ENCODE measurements at regions not wholly inside any gene's neighbourhood (a gene's known extent, or its start where the extent isn't known, plus 50 kb on each side); places are given as distances from the start of the nearest gene placed in this dataset.

DNA sequence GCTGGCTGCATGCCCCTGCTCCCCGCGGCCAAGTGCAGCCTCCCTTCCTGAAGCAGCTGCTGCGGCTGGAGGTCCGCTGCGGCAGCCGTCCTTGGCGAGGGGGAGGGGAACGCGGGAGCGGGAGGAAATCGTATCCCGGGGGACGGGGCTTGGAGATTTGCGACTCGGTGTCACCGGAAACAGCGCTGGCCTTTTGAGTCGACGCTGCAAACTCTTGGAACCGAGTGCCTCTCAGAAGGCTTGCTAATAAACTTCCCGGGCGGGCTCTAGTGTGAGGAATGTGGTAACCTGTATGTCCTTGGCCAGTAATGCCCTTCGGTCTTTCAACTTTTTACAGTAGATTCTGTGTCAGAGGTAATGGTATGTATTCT, 82.7 kb downstream of the PTPDC1 start:
- TF ChIP-seq, protein P1, sequence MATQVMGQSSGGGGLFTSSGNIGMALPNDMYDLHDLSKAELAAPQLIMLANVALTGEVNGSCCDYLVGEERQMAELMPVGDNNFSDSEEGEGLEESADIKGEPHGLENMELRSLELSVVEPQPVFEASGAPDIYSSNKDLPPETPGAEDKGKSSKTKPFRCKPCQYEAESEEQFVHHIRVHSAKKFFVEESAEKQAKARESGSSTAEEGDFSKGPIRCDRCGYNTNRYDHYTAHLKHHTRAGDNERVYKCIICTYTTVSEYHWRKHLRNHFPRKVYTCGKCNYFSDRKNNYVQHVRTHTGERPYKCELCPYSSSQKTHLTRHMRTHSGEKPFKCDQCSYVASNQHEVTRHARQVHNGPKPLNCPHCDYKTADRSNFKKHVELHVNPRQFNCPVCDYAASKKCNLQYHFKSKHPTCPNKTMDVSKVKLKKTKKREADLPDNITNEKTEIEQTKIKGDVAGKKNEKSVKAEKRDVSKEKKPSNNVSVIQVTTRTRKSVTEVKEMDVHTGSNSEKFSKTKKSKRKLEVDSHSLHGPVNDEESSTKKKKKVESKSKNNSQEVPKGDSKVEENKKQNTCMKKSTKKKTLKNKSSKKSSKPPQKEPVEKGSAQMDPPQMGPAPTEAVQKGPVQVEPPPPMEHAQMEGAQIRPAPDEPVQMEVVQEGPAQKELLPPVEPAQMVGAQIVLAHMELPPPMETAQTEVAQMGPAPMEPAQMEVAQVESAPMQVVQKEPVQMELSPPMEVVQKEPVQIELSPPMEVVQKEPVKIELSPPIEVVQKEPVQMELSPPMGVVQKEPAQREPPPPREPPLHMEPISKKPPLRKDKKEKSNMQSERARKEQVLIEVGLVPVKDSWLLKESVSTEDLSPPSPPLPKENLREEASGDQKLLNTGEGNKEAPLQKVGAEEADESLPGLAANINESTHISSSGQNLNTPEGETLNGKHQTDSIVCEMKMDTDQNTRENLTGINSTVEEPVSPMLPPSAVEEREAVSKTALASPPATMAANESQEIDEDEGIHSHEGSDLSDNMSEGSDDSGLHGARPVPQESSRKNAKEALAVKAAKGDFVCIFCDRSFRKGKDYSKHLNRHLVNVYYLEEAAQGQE (IDR thresholded peaks at IDR 0.05): no peak
- TF ChIP-seq, protein P2, sequence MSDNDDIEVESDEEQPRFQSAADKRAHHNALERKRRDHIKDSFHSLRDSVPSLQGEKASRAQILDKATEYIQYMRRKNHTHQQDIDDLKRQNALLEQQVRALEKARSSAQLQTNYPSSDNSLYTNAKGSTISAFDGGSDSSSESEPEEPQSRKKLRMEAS (IDR thresholded peaks at IDR 0.05): no peak
- TF ChIP-seq HNF4A (conservative IDR thresholded peaks at IDR 0.05) (peak in 1 of 2 donors; percentile 26), NR2F2 (IDR thresholded peaks at IDR 0.05) (peak; percentile 50), GABPA (IDR thresholded peaks at IDR 0.05 in 1 of 2, conservative IDR thresholded peaks at IDR 0.05 in 1 of 2) (peak; percentile 2 to 60), JUND (IDR thresholded peaks at IDR 0.05) (no peak), YY1 (IDR thresholded peaks at IDR 0.05) (no peak), RAD21 (IDR thresholded peaks at IDR 0.05) (peak in 1 of 2 donors; percentile 26)
- TF ChIP-seq, protein P3, sequence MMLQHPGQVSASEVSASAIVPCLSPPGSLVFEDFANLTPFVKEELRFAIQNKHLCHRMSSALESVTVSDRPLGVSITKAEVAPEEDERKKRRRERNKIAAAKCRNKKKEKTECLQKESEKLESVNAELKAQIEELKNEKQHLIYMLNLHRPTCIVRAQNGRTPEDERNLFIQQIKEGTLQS (IDR thresholded peaks at IDR 0.05): no peak
- peaks cover 7 to 35% (median 27%) of the 10 kb centered on the region in 4 donors for H3K4me1 ChIP-seq (ENCODE audit: control insufficient read depth in 4 of 4, insufficient read depth in 4 of 4, low read length in 3 of 4)

DNA sequence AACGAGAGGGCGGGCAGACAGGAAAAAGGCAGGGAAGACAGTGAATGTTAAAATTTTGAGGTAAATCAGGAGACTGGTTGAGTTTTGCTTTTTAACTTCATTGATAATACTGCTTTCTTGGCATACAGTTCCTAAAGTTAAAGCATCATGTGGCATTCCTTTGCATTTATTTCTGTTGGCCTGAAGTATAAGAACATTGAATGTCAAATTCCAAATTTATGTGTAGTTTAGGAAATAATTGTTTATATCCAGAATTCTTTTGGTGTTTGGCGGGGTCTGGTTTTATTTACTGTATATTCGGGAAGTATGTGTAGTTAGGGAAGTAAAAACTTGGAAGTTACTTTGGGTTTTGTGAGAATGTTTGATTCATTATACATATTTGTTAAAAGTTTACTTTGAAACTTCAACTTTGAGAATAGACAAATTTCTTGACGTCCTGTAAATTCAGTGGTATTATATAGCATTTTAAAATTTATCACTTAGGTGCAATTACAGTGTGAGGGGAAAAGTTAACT, 83.2 kb downstream of the PTPDC1 start:
- Histone ChIP-seq H3K4me3 (ENCODE audit: low read depth in 1 of 3, low read length in 3 of 3) (peak overlapping the region; percentile 70 to 99 (median 80)), H3K9me3 (ENCODE audit: control insufficient read depth in 4 of 4, low read length in 3 of 4) (no peaks in the 10 kb centered on the region), H3K9ac (ENCODE audit: low read depth in 1 of 2, low read length in 2 of 2) (peak overlapping the region; percentile 55 to 92), H3K27me3 (ENCODE audit: control insufficient read depth in 4 of 4, insufficient read depth in 4 of 4, low read length in 3 of 4) (no peaks in the 10 kb centered on the region), H3K4me1 (ENCODE audit: control insufficient read depth in 4 of 4, insufficient read depth in 4 of 4, low read length in 3 of 4) (peaks cover 7 to 38% (median 29%) of the 10 kb centered on the region in 4 donors), H3K36me3 (ENCODE audit: control insufficient read depth in 4 of 4, insufficient read depth in 3 of 4, low read depth in 1 of 4, low read length in 3 of 4) (peaks cover 0 to 2% (median 0%) of the 10 kb centered on the region in 4 donors), H3K27ac (ENCODE audit: low read depth in 1 of 2, low read length in 2 of 2) (peak overlapping the region; percentile 80 to 90)
- DNase-seq (ENCODE audit: low spot score): no peak
- WGBS: under 1% methylated on average over 5 of the region's 5 CpGs
- TF ChIP-seq RAD21 (IDR thresholded peaks at IDR 0.05) (no peak), FOXA2 (IDR thresholded peaks at IDR 0.05) (no peak), YY1 (IDR thresholded peaks at IDR 0.05) (no peak), NR2F2 (IDR thresholded peaks at IDR 0.05) (no peak), RXRA (IDR thresholded peaks at IDR 0.05) (no peak), TAF1 (conservative IDR thresholded peaks at IDR 0.05) (no peak), EGR1 (IDR thresholded peaks at IDR 0.05; ENCODE audit: low read depth in 2 of 2) (no peak), GABPA (IDR thresholded peaks at IDR 0.05 in 1 of 2, conservative IDR thresholded peaks at IDR 0.05 in 1 of 2) (no peak), HNF4G (IDR thresholded peaks at IDR 0.05) (no peak), JUND (IDR thresholded peaks at IDR 0.05) (no peak), HNF4A (conservative IDR thresholded peaks at IDR 0.05) (no peak), SP1 (IDR thresholded peaks at IDR 0.05) (no peak), FOXA1 (IDR thresholded peaks at IDR 0.05) (no peak)
- TF ChIP-seq, protein P4, sequence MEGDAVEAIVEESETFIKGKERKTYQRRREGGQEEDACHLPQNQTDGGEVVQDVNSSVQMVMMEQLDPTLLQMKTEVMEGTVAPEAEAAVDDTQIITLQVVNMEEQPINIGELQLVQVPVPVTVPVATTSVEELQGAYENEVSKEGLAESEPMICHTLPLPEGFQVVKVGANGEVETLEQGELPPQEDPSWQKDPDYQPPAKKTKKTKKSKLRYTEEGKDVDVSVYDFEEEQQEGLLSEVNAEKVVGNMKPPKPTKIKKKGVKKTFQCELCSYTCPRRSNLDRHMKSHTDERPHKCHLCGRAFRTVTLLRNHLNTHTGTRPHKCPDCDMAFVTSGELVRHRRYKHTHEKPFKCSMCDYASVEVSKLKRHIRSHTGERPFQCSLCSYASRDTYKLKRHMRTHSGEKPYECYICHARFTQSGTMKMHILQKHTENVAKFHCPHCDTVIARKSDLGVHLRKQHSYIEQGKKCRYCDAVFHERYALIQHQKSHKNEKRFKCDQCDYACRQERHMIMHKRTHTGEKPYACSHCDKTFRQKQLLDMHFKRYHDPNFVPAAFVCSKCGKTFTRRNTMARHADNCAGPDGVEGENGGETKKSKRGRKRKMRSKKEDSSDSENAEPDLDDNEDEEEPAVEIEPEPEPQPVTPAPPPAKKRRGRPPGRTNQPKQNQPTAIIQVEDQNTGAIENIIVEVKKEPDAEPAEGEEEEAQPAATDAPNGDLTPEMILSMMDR (IDR thresholded peaks at IDR 0.05; ENCODE audit: low read depth, low read length, missing input control): no peak
- TF ChIP-seq, protein P1 (IDR thresholded peaks at IDR 0.05): no peak
- TF ChIP-seq, protein P2 (IDR thresholded peaks at IDR 0.05): no peak
- TF ChIP-seq, protein P3 (IDR thresholded peaks at IDR 0.05): no peak
- TF ChIP-seq, protein P5, sequence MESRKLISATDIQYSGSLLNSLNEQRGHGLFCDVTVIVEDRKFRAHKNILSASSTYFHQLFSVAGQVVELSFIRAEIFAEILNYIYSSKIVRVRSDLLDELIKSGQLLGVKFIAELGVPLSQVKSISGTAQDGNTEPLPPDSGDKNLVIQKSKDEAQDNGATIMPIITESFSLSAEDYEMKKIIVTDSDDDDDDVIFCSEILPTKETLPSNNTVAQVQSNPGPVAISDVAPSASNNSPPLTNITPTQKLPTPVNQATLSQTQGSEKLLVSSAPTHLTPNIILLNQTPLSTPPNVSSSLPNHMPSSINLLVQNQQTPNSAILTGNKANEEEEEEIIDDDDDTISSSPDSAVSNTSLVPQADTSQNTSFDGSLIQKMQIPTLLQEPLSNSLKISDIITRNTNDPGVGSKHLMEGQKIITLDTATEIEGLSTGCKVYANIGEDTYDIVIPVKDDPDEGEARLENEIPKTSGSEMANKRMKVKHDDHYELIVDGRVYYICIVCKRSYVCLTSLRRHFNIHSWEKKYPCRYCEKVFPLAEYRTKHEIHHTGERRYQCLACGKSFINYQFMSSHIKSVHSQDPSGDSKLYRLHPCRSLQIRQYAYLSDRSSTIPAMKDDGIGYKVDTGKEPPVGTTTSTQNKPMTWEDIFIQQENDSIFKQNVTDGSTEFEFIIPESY (IDR thresholded peaks at IDR 0.05): no peak

More for the DNA sequence above, 82.7 kb downstream of the PTPDC1 start:
- no peak for DNase-seq (ENCODE audit: low spot score)
- Histone ChIP-seq H3K9me3 (ENCODE audit: control insufficient read depth in 4 of 4, low read length in 3 of 4) (no peaks in the 10 kb centered on the region), H3K9ac (ENCODE audit: low read depth in 1 of 2, low read length in 2 of 2) (peak overlapping the region; percentile 55 to 92), H3K27ac (ENCODE audit: low read depth in 1 of 2, low read length in 2 of 2) (peak overlapping the region; percentile 80 to 90), H3K36me3 (ENCODE audit: control insufficient read depth in 4 of 4, insufficient read depth in 3 of 4, low read depth in 1 of 4, low read length in 3 of 4) (no peaks in the 10 kb centered on the region), H3K4me3 (ENCODE audit: low read depth in 1 of 3, low read length in 3 of 3) (peak overlapping the region; percentile 70 to 99 (median 80)), H3K27me3 (ENCODE audit: control insufficient read depth in 4 of 4, insufficient read depth in 4 of 4, low read length in 3 of 4) (no peaks in the 10 kb centered on the region)
- WGBS: under 1% methylated on average over 23 of the region's 23 CpGs

All from liver (tissue), 8 donors.